ENCODE measurements at regions not wholly inside any gene's neighbourhood (a gene's known extent, or its start where the extent isn't known, plus 50 kb on each side); places are given as distances from the start of the nearest gene placed in this dataset.

DNA sequence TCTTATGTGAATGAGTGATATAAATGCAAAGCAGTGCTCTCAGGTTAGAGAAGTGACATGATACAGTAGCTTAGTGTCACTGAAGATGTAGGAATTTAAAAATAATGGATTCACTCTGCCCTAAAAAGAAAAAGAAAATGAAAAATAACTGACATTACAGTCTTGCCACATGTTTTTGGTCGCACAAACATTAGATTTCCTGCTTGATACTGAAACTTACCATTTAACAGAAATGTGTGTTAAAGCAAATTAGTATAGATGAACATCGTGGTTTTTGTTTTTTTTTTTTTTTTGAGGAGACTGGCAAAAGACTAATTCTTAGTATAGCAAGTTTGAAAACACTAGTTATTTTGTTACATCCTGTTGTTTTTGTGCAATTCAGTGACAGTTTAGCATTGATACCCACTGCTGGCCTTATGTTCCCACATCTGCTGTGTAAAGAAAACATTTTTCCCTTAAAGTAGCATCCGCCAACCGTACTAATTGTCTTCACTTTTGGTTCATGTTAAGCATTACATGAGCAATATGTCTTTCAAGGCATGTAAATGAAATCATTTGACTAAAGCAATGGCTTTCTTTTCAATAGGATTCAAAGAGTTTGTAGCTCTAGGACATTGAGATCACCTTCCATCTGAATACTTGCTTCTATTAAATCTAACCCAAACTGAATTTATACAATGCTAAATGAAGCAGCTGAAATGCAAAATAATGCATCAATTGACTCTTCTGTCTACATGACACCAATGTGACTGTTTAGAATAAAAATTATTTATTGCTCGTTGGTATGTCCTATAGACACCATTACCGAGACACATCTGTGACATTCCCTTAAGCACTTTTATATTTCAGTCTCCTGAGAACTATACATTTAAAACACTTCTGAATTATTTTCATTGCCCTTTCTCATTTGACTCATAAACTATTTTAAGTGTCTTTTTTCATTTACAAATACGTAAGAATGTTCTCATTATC, 859.1 kb downstream of the MAT2B start:
- Histone ChIP-seq H3K27ac (no peak overlapping the region), H3K4me1 (no peaks in the 10 kb centered on the region), H3K4me3 (no peak overlapping the region), H3K36me3 (no peaks in the 10 kb centered on the region), H3K9me3 (no peaks in the 10 kb centered on the region), H3K27me3 (no peaks in the 10 kb centered on the region)
- intact Hi-C loops (cut with DNase I) = no loop called here
- TF ChIP-seq, protein P1, sequence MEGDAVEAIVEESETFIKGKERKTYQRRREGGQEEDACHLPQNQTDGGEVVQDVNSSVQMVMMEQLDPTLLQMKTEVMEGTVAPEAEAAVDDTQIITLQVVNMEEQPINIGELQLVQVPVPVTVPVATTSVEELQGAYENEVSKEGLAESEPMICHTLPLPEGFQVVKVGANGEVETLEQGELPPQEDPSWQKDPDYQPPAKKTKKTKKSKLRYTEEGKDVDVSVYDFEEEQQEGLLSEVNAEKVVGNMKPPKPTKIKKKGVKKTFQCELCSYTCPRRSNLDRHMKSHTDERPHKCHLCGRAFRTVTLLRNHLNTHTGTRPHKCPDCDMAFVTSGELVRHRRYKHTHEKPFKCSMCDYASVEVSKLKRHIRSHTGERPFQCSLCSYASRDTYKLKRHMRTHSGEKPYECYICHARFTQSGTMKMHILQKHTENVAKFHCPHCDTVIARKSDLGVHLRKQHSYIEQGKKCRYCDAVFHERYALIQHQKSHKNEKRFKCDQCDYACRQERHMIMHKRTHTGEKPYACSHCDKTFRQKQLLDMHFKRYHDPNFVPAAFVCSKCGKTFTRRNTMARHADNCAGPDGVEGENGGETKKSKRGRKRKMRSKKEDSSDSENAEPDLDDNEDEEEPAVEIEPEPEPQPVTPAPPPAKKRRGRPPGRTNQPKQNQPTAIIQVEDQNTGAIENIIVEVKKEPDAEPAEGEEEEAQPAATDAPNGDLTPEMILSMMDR (IDR thresholded peaks at IDR 0.05) = no peak
- TF ChIP-seq POLR2A (IDR thresholded peaks at IDR 0.05) = no peak
- ATAC-seq = no peak
- no peak for DNase-seq
- WGBS (ENCODE audit: insufficient coverage, low coverage, low lambda C conversion rate, missing lambda C conversion rate) = 66% methylated on average over 7 of the region's 7 CpGs

DNA sequence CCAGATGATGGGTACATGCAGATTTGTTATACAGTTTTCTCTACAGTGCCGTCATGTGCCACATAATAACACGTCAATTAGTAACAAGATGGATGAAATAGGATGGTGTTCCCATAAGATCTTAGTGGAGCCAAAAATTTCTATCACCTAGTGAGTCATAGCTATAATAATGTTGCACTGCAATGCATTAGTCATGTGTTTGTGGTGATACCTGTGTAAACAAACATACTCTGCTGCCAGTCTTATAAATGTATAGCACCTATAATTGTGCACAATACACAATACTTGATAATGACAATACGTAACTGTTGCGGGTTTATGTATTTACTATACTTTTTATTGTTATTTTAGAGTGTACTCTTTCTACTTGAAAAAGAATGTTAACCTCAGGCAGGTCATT, 865.4 kb downstream of the MAT2B start:
- no peak for TF ChIP-seq POLR2A (IDR thresholded peaks at IDR 0.05)
- TF ChIP-seq, protein P1 (IDR thresholded peaks at IDR 0.05) = no peak
- Histone ChIP-seq H3K27ac (no peak overlapping the region), H3K27me3 (no peaks in the 10 kb centered on the region), H3K4me1 (no peaks in the 10 kb centered on the region), H3K4me3 (no peak overlapping the region), H3K36me3 (no peaks in the 10 kb centered on the region), H3K9me3 (no peaks in the 10 kb centered on the region)
- intact Hi-C loops (cut with DNase I) = no loop called here
- ATAC-seq (no peak), DNase-seq (no peak)
- WGBS (ENCODE audit: insufficient coverage, low coverage, low lambda C conversion rate, missing lambda C conversion rate) = 47% methylated on average over 4 of the region's 4 CpGs

DNA sequence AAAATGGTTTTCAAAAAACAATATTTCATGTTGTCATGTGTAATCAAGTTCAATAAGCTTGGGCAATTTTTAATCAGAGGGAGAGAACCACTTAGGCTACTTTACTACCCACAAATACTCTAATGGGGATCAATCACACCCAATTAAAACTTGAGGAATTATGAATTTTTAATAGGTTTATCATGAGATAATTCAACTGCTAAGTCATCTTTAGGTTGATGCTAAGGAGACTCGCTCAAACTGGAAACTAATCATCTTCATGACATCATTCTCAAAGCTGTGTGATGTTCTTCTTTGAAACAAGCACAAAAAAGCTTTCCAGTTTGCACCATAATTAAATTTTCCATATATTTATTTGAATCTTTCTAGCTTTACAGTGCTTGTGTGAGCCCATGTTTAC, 867.5 kb downstream of the MAT2B start:
- intact Hi-C loops (cut with DNase I) = no loop called here
- no peaks in the 10 kb centered on the region for H3K36me3 ChIP-seq
- DNase-seq = no peak
- 69% methylated on average over 1 of the region's 1 CpG for WGBS (ENCODE audit: insufficient coverage, low coverage, low lambda C conversion rate, missing lambda C conversion rate)
- H3K27ac ChIP-seq = no peak overlapping the region
- H3K4me1 ChIP-seq = no peaks in the 10 kb centered on the region
- no peaks in the 10 kb centered on the region for H3K27me3 ChIP-seq
- ATAC-seq = no peak
- no peaks in the 10 kb centered on the region for H3K9me3 ChIP-seq
- no peak overlapping the region for H3K4me3 ChIP-seq
- TF ChIP-seq, protein P1 (IDR thresholded peaks at IDR 0.05) = no peak
- TF ChIP-seq POLR2A (IDR thresholded peaks at IDR 0.05) = no peak

DNA sequence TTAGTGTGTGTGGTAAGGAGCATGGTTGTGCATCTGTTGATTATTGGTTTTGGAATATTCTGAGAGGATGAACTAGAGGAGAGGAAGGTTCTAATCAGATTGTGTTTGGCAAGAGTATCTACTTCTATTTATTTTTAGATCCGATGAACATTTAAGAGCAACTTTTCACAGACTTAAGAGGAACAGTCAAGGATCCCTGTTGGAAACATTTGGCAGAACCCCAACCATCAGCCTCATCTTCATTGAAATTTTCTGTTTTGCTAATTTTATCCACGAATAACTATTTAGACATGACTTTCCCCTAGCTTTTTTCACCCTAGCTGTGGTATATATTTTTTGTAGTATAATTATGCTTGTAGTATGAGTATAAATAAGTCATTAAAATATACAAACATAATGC, 868.5 kb downstream of the MAT2B start:
- DNase-seq (no peak), ATAC-seq (no peak)
- 40% methylated on average over 2 of the region's 2 CpGs for WGBS (ENCODE audit: insufficient coverage, low coverage, low lambda C conversion rate, missing lambda C conversion rate)
- no peak overlapping the region for H3K27ac ChIP-seq
- no peak overlapping the region for H3K4me3 ChIP-seq
- no peaks in the 10 kb centered on the region for H3K9me3 ChIP-seq
- H3K4me1 ChIP-seq = no peaks in the 10 kb centered on the region
- intact Hi-C loops (cut with DNase I) = no loop called here
- no peaks in the 10 kb centered on the region for H3K27me3 ChIP-seq
- TF ChIP-seq, protein P1 (IDR thresholded peaks at IDR 0.05) = no peak
- no peak for TF ChIP-seq POLR2A (IDR thresholded peaks at IDR 0.05)
- H3K36me3 ChIP-seq = no peaks in the 10 kb centered on the region
